Upper lobe of left lung (tissue), 4 donors: ENCODE measurements at regions not wholly inside any gene's neighbourhood (a gene's known extent, or its start where the extent isn't known, plus 50 kb on each side); places are given as distances from the start of the nearest gene placed in this dataset.

Experiments used
- CTCF ChIP-seq, 6 experiments: fragments of 450-650 bp in 4 of 6; fragments of 200-600 bp in 2 of 6; sonication (generic) in 2 of 6; IDR thresholded peaks; one replicate each; pipeline ENCODE4 v1.5.1; 2016 to 2019; ENCODE audit warnings: antibody characterized with exemption in 6 of 6
- EP300 ChIP-seq, 4 donors: sonication (generic); formaldehyde crosslinking; IDR thresholded peaks; one replicate each; pipeline ENCODE4 v1.5.1; 2017; ENCODE audit warnings: antibody characterized with exemption in 4 of 4, control low read depth in 2 of 4
- POLR2A ChIP-seq, 4 donors: fragments of 450-650 bp; IDR thresholded peaks; one replicate each; pipeline ENCODE4 v1.5.1; 2016 to 2017; ENCODE audit warnings: antibody characterized with exemption in 4 of 4, mild to moderate bottlenecking in 2 of 4

- TF ChIP-seq CTCF (IDR thresholded peaks at IDR 0.05): no peak
- no peak for TF ChIP-seq EP300 (IDR thresholded peaks at IDR 0.05)
- no peak for TF ChIP-seq POLR2A (IDR thresholded peaks at IDR 0.05)
These were observed 171.5 kb upstream of the CHL1 start for GRCh38 chr3:25056-25455.
